ENCODE measurements at regions not wholly inside any gene's neighbourhood (a gene's known extent, or its start where the extent isn't known, plus 50 kb on each side); places are given as distances from the start of the nearest gene placed in this dataset.

GRCh38 chr18:54714851-54715250, 113.4 kb upstream of the RAB27B start:
- TF ChIP-seq POLR2A (IDR thresholded peaks at IDR 0.05) (no peak), CTCF (IDR thresholded peaks at IDR 0.05) (no peak), POLR2AphosphoS5 (IDR thresholded peaks at IDR 0.05) (no peak)

Data from prostate gland (tissue), 2 donors.